Lung microvascular endothelial cell (primary cell): ENCODE measurements at regions not wholly inside any gene's neighbourhood (a gene's known extent, or its start where the extent isn't known, plus 50 kb on each side); places are given as distances from the start of the nearest gene placed in this dataset.
A peak's percentile ranks its signal among the peaks of the same experiment; 100 is the strongest.

Experiments used
- DNase-seq, 2 donors: peaks; one replicate each; pipeline versions ENCODE4 v3.0.0 to v3.0.0-alpha.2; 2010; ENCODE audit warnings: low read depth in 2 of 2

DNA sequence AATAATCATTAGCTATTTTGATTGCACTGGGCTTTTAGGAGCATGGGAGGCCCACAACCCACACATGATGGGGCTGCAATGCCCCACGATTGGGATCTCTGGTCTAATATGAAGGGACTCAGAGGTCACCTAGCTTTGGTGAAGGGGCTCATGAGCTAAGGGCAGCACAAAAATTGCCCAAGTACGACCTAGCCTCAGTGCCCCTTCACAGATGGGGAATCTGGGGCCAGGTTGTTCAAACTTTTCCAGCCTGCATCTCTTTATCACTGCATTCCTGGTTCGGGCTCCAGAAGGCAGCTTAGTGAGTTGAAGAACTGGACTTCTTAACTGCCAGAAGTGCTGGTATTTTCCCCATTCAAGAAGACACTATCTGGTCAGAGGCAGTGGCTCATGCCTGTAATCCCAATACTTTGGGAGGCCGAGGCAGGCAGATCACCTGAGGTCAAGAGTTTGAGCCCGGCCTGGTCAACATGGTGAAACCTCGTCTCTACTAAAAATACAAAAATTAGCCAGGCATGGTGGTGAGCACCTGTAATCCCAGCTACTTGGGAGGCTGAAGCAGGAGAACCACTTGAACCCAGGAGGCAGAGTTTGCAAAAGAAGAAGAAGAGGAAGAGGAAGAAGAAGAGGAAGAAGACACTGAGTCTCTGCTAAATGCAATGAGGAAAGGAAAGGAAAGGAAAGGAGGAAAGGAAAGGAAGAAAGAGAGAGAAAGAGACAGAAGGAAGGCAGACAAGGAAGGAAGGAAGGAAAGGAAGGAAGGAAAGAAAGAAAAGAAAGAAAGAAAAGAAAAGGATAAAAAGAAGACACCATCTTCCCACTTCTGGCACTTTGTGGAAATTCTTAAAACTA, 258.5 kb upstream of the IRF2BP2 start:
- DNase-seq: no peak

- peak; percentile 80 to 85 for DNase-seq
These were observed 256.3 kb upstream of the IRF2BP2 start for GRCh38 chr1:234866007-234866866.

GRCh38 chr1:234865171-234866006, 255.4 kb upstream of the IRF2BP2 start:
- DNase-seq: no peak

DNA sequence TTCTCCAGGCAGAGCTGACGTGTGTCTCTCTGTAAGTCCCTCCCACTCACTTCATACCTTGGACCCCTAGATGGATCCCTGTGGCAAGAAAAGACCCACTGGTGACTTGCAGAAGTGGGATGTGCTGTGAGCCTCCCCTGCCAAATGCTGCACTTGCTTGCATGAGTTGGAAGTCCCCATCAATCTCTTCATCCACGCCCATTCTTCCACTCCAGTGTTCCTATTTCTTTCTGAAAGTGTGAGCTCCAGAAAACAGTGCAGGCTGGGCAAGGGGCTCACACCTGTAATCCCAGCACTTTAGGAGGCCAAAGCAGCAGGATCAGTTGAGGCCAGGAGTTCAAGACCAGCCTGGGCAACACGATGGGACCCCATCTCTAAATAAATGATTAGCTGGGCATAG, 254.1 kb upstream of the IRF2BP2 start:
- peak in 1 of 2 donors; percentile 15 for DNase-seq

- DNase-seq: peak in 1 of 2 donors; percentile 71
These were observed 253.6 kb upstream of the IRF2BP2 start for GRCh38 chr1:234863551-234863971.

DNA sequence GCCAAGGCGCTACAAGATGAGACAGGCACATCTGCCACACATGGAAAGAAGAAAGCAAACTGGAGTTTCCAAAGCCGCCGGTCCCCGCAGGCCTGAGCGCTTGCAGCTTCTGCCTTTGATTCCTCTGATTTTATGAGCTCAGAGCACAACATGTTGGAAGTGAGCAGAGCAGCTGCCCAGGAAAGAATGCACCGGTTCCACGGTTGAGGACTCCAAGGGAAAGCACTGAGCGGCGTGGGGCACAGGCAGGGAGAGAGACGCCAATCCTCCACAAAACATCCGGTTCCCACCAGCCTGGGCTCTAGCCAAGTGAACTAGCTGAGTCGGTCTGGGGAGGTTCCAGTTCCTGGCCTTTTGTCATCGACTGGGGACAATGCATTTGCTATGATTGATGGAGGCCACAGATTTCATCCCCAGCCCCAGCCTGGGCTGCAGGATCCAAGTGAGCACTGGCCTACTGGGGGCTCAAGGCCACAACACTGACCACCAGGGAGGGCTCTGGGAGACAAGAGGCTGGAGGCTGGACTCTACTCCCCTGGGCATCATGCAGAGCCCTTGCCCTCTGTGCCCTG, 253.1 kb upstream of the IRF2BP2 start:
- DNase-seq: peak; percentile 95 to 99

- no peak for DNase-seq
These were observed 252.5 kb upstream of the IRF2BP2 start for GRCh38 chr1:234862360-234862943.

GRCh38 chr1:234861761-234862160, 251.8 kb upstream of the IRF2BP2 start:
- DNase-seq: peak in 1 of 2 donors; percentile 11

DNA sequence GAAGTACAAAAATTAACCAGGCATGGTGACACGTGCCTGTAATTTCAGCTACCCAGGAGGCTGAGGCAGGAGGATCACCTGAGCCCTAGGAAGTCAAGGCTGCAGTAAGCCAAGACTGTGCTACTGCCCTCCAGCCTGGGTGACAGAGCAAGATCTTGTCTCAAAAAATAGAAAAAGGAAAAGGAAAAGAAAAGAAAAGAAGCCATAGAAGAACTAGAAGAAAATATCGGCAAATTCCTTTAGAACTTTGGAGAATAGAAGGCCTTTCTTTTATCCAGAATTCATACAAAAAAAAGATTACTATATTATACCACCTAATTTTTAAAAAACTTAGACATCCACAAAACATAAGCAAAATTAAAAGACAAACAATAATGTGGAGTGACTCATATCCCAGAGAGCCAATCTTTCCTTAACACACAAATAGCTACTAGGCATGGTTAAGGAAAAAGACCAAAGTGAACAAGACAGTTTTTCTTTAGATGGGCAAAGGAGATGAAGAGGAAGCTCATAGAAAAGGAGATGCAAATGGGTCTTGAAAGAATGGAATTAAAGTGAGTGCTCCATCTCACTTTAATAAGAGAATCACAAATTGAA, 251.1 kb upstream of the IRF2BP2 start:
- peak; percentile 10 to 33 for DNase-seq

DNA sequence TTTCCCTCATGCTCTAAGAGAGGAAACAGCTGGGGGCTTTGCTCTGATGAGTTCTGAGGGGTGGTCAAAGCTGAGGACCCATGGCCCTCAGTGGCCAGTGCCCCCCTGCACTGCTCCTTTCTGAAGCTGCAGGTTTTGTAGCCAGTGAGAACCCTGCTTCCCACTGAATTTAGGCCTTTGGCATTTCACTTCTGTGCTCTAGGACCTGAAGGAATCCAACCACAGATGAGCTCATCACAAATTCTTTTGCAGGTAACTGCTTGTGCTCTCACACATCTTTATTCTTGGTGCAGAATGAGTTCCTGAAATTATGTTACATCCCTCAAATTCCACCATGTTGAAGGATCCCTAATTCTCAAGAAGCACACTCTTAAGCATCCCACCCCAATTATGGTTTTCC, 248.7 kb upstream of the IRF2BP2 start:
- no peak for DNase-seq

- no peak for DNase-seq
These were observed 246.9 kb upstream of the IRF2BP2 start for GRCh38 chr1:234856845-234857245.

DNA sequence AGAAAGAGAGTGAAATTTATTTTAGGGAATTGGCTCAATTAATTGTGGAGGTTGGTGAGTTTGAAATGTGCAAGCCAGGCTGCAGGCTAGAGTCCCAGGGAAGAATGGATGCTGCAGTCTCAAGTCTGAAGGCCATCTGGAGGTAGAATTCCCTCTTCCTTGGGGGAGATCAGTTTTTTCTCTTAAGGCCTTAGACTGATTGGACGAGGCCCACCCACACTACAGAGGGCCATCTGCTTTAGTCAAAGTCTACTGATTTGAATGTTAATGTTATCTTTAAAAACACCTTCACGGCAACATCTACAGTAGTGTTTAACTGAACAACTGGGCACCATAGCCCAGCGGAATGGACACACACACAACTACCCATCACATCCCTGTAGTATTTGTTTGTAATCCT, 245.9 kb upstream of the IRF2BP2 start:
- DNase-seq: no peak

GRCh38 chr1:234854645-234855039, 244.7 kb upstream of the IRF2BP2 start:
- DNase-seq: no peak

DNA sequence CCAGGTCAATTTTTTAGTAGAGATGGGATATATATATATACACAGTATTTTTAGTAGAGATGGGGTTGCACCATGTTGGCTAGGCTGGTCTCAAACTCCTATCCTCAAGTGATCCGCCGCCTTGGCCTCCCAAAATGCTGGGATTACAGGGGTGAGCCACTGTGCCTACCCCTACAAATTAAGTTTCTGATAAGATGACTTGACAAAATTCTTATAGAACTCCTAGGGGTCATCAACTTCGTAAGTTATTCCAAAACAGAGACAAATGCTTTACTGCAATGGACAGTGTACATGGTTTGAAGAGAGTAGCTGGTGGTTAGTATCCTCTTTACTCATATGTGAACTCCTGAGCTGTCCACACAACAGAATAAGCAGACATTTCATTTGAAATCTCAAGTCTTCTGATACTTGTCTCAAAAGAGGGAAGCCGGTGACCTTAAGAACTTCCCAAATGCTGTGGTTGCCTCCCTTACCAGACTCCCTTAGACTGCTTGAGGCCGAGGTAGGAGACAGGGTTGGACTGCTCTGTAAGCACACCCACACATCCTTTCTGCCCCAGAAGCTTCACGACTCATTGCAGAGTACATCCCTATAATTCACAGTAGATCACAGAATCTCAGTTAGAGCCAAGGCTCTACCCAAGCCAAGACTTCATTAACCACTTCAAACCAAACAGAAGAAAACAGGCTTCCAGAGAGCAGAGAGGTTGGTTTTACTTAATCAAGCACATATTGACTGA, 244.1 kb upstream of the IRF2BP2 start:
- no peak for DNase-seq

DNA sequence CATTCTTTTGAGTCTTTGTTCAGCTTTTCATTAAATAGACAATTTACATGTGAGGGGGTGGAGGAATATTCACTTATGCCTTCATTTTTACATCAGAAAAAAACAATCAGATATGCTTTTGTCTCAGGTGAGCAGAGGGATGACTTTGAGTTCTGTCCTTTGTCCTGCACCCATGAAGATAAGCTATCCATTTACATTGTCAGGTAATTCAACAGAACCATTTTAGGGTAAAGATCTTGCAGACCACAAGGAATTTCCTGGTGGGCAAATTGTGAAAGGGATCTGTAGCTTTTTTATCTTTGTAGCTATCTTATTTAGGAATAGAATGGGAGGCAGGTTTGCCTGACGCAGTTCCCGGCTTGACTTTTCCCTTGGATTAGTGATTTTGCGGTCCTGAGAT, 242.7 kb upstream of the IRF2BP2 start:
- no peak for DNase-seq

- DNase-seq: peak; percentile 15 to 32
These were observed 241.8 kb upstream of the IRF2BP2 start for GRCh38 chr1:234851450-234852438.

DNA sequence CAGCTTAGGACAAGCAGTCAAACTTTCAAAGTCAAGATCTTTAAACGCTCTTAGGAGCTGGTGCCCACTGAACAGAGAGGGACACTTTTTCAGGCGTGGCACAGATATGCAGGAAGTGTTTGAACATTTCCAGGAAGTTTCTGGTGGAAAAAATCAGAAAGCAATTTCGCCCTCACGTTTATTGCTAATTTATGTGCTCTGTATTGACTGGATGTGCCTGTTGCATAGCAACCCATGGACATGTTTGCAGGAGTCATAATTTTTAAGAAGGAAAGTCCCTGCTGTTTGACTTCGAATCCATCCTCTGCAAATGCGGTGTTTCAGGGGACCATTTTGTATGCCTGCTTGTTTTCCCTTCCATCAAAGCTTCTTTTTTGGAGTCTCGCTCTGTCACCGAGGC, 239.9 kb upstream of the IRF2BP2 start:
- peak; percentile 13 to 75 for DNase-seq

GRCh38 chr1:234848972-234849649, 239.1 kb upstream of the IRF2BP2 start:
- peak in 1 of 2 donors; percentile 21 for DNase-seq
